GM12892 (cell line): ENCODE measurements at regions not wholly inside any gene's neighbourhood (a gene's known extent, or its start where the extent isn't known, plus 50 kb on each side); places are given as distances from the start of the nearest gene placed in this dataset.

Experiments
- POLR2A ChIP-seq: IDR thresholded peaks from 2 replicates; pipeline ENCODE4 v1.6.1; 2011; ENCODE audit warnings: low read depth, low read length, control low read depth
- POLR2AphosphoS5 ChIP-seq: IDR thresholded peaks from 2 replicates; pipeline ENCODE4 v1.6.1; 2011; ENCODE audit warnings: low read depth, low read length, control low read depth

DNA sequence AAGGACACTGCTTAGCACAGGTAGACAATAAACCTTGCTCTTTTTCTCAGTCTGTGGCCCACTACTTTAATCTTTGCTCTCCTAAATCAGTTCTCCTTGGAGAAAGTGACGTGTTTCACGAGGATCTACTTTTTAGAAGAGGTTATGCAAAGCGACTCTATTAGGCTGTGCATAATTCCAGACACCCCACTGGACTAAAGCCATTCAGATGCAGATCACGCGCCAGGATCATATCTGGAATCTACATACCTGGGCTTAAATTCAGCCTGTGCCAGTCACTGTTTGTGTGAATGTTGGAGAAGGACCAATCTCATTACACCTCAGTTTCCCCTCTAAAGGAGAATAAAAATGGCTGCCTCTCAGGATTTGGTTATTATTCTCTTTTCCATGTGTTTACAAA, 413.0 kb upstream of the MYT1L start:
- TF ChIP-seq POLR2AphosphoS5 (no peak), POLR2A (no peak)
